Stimulated activated memory B cell treated with anti-CD40 and anti-IgM and Interleukin-4, amounts not matched to agents 10 μg/mL and 1 μg/mL and 100 μg/mL, for 72 hours (primary cell): ENCODE measurements at regions not wholly inside any gene's neighbourhood (a gene's known extent, or its start where the extent isn't known, plus 50 kb on each side); places are given as distances from the start of the nearest gene placed in this dataset.
"Not testable (repeated sequence)": the region's sequence is repeated elsewhere in the genome, so short reads cannot be mapped to it uniquely, and the experiment has no call there.

Experiments
- ATAC-seq: fragments of 150-1000 bp; cut with Tn5 transposase; 2 replicates; pipeline ENCODE4 v1.10.0; 2021
- H3K27ac Mint-ChIP-seq: one replicate; pipeline ENCODE4 v1.8.0; 2022; ENCODE audit warnings: mild to moderate bottlenecking, mixed read lengths
- H3K27me3 Mint-ChIP-seq: one replicate; pipeline ENCODE4 v1.8.0; 2022; ENCODE audit warnings: mixed read lengths
- H3K36me3 Mint-ChIP-seq: one replicate; pipeline ENCODE4 v1.8.0; 2022; ENCODE audit warnings: mixed read lengths
- H3K4me1 Mint-ChIP-seq: one replicate; pipeline ENCODE4 v1.8.0; 2022; ENCODE audit warnings: mixed read lengths
- H3K4me3 Mint-ChIP-seq: one replicate; pipeline ENCODE4 v1.8.0; 2022; ENCODE audit warnings: mild to moderate bottlenecking, moderate library complexity, mixed read lengths
- H3K9me3 Mint-ChIP-seq: one replicate; pipeline ENCODE4 v1.8.0; 2022; ENCODE audit warnings: mixed read lengths

DNA sequence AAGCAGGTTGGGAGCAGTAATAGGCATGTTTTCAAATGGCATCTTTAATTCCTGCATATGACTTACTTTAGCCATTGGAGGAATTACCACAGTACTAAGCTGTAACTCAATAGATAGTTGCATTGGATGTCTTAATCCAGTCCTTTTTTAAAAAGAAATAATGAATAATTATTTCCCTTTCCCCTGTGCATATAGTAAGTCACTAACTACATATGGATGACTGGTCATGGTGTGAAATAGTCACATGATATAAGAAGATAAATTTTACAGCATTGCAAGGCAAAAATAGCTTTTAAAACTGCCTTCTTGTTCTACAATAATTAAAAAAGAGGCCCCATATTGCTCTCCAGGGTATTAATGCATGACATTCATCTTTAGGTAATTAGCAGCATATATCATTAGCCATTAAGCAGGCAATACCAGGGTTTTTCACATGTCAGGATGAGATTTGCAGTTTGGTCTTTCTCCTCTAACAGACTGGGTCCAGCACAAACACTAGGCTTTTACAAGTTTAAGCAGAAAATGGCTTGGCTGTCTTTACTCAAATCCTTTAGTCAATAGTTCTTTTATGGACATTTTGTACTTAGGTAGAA is 606.4 kb upstream of the RORB start:
- Mint-ChIP-seq H3K27ac (no peak overlapping the region), H3K36me3 (no peaks in the 10 kb centered on the region), H3K4me3 (no peak overlapping the region), H3K9me3 (peaks cover 6% of the 10 kb centered on the region), H3K27me3 (no peaks in the 10 kb centered on the region), H3K4me1 (no peaks in the 10 kb centered on the region)
- ATAC-seq: no peak

DNA sequence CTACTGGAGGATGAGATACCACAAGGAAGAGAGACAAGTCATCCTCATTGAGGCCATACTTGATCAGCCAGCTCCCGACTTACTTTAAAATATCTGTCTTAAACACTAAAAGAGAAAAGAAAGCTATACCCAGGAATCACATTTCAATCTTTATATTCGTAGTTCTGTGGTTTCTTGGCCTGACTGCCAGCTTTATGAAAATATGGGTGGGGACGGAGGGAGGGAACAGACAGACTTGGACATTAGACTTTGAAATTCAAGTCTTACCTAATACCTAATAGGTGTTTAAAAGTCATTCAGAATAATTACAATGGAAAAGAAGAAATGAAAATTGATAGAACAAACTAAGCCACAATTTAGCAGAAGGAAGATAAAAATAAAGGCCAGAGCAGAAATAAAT is 604.8 kb upstream of the RORB start:
- no peak for ATAC-seq
- Mint-ChIP-seq H3K4me3 (no peak overlapping the region), H3K27ac (no peak overlapping the region), H3K4me1 (no peaks in the 10 kb centered on the region), H3K9me3 (peaks cover 11% of the 10 kb centered on the region), H3K27me3 (no peaks in the 10 kb centered on the region), H3K36me3 (no peaks in the 10 kb centered on the region)

DNA sequence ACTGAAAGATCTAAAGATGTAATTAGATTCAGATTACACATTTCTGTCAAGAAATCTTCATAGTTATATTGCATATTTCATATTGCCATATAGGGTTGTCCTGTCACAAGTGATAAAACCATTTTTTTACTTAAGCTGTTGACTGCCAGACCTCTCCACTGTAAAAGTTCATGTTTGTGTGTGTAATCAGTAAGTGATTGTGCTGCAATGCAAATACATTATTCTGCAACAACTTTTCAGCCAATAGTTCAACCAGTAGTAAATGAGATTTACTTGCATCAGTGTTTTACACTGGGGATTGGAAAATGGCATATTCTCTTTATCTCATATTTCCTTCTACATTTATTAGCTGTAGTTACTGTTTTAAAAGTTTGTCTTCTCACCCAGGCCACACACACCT is 603.9 kb upstream of the RORB start:
- Mint-ChIP-seq H3K27me3 (no peaks in the 10 kb centered on the region), H3K9me3 (peaks cover 13% of the 10 kb centered on the region), H3K4me3 (no peak overlapping the region), H3K27ac (no peak overlapping the region), H3K4me1 (no peaks in the 10 kb centered on the region), H3K36me3 (no peaks in the 10 kb centered on the region)
- ATAC-seq: no peak

DNA sequence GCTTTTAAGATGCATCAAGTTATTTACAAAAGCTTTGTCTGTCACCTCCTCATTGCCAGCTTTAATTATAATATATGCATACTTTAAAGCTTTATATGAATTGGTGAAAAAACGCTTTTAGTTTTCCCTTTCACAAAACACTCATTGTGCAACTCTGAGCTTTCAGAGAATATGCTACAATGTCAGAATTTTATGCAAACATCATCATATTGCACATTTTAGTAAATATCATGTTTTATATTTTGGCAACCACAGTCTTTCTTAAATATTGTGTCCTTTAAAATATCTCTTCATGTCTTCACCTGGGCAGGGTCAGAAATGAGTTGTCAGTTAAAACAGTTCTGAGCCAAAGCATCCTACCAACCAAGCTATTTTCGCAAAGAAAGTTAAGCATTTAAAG is 601.1 kb upstream of the RORB start:
- H3K27me3 Mint-ChIP-seq: no peaks in the 10 kb centered on the region
- no peak for ATAC-seq
- no peaks in the 10 kb centered on the region for H3K4me1 Mint-ChIP-seq
- no peak overlapping the region for H3K4me3 Mint-ChIP-seq
- no peak overlapping the region for H3K27ac Mint-ChIP-seq
- no peaks in the 10 kb centered on the region for H3K36me3 Mint-ChIP-seq
- peaks cover 13% of the 10 kb centered on the region for H3K9me3 Mint-ChIP-seq

- no peaks in the 10 kb centered on the region for H3K4me1 Mint-ChIP-seq
- H3K9me3 Mint-ChIP-seq: peaks cover under 1% of the 10 kb centered on the region
- no peaks in the 10 kb centered on the region for H3K36me3 Mint-ChIP-seq
- H3K27me3 Mint-ChIP-seq: no peaks in the 10 kb centered on the region
- H3K4me3 Mint-ChIP-seq: no peak overlapping the region
- no peak overlapping the region for H3K27ac Mint-ChIP-seq
- ATAC-seq: no peak
Measured at GRCh38 chr9:73906671-73907070, 590.5 kb upstream of the RORB start.

DNA sequence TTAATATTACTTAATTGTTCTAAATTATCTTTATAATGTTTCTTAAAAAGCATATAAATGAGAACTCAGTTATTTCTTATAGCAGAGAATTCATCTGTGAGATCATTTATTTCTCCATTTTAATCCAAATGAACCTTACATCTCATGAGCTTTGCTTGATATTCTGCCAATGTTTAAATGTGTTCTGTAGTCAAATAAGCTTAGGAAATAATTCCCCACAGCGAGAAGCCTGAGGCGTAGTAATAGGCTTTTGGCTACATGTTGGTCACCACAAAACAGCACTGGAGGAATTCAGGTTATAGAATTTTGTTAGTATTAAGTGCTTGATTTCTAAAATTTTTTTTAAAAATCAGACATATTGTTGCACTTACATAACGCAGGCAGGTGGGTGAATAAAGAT is 585.3 kb upstream of the RORB start:
- Mint-ChIP-seq H3K27me3 (no peaks in the 10 kb centered on the region), H3K27ac (no peak overlapping the region), H3K4me1 (no peaks in the 10 kb centered on the region), H3K36me3 (no peaks in the 10 kb centered on the region), H3K9me3 (no peaks in the 10 kb centered on the region), H3K4me3 (no peak overlapping the region)
- ATAC-seq: no peak

DNA sequence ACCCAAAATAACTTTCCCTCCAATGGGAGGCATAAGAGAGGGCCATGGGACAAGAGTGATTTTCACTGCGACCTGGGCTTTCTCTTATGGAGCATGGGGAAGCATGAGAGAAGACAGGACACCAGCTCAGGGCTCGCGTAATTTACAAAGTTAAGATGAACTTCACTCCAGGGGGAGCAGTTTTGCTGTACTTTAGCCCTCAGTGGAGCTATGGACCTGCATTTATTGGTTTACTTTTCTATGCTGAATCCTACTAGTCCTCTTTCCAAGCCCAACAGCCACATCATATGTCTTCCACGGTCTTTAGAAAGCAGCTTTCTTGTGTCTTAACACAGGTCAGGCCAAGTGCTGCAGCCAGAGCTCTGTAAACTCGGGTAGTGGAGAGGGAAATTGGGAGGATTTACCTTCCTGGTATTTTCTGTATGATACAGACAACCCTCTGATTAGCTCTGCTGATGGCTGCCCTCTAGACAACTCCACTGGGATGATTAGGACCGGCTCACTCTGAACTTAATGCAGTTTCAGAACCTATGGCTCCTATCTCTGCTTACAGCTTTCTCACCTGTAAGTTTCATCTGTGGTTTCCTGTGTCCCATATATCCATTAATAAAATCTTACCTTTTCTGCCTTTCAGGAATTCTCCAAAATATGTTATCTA is 581.0 kb upstream of the RORB start:
- Mint-ChIP-seq H3K9me3 (no peaks in the 10 kb centered on the region), H3K36me3 (no peaks in the 10 kb centered on the region), H3K27me3 (no peaks in the 10 kb centered on the region), H3K27ac (no peak overlapping the region), H3K4me3 (no peak overlapping the region), H3K4me1 (no peaks in the 10 kb centered on the region)
- ATAC-seq: no peak

DNA sequence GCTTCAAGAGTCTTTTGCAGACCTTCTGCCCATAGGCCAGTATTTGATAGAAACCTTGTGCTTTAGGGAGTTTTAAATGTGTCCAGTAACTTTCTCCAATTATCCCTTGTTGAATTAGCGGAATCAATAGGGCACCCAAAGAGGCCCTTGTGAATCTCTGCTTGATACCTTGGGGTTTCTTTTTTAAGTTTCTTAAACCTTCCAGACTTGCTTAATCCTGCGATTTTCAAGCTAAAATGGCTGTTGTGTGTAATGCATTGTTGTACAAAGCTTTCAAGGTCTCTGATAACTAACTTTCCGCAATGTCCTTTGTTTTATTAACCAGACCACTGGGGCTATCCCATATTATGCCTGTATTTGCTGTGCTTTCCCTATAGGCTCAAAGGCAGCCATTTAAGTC is 577.4 kb upstream of the RORB start:
- Mint-ChIP-seq H3K4me3 (no peak overlapping the region), H3K4me1 (no peaks in the 10 kb centered on the region), H3K36me3 (no peaks in the 10 kb centered on the region), H3K27ac (no peak overlapping the region), H3K27me3 (no peaks in the 10 kb centered on the region), H3K9me3 (no peaks in the 10 kb centered on the region)
- no peak for ATAC-seq

DNA sequence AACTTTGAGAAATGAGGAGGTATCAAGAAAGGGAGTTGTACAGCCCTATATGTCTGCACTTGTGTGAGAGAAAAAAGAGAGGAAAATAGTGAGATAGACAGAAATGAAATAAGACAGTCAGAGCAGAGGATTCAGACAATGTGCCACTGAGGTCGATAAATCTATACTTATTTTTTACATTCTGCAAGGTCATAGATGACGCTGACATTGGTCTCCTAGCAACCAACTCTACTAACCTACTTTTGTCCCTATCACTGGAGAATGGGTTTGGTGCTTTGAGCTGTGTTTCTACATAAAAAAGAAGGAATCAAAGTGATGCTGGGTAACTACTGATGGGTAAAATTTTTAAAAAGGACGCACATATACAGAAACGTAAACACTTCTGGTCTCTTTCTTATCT is 573.3 kb upstream of the RORB start:
- Mint-ChIP-seq H3K27ac (no peak overlapping the region), H3K36me3 (no peaks in the 10 kb centered on the region), H3K4me3 (no peak overlapping the region), H3K4me1 (no peaks in the 10 kb centered on the region), H3K27me3 (no peaks in the 10 kb centered on the region), H3K9me3 (no peaks in the 10 kb centered on the region)
- no peak for ATAC-seq

GRCh38 chr9:73951147-73951546 is 546.0 kb upstream of the RORB start:
- Mint-ChIP-seq H3K4me3 (no peak overlapping the region), H3K27me3 (no peaks in the 10 kb centered on the region), H3K9me3 (peaks cover 3% of the 10 kb centered on the region), H3K27ac (no peak overlapping the region), H3K4me1 (no peaks in the 10 kb centered on the region), H3K36me3 (no peaks in the 10 kb centered on the region)
- no peak for ATAC-seq

GRCh38 chr9:73962792-73963191 is 534.3 kb upstream of the RORB start:
- Mint-ChIP-seq H3K27ac (no peak overlapping the region), H3K9me3 (no peaks in the 10 kb centered on the region), H3K4me1 (no peaks in the 10 kb centered on the region), H3K27me3 (no peaks in the 10 kb centered on the region), H3K4me3 (no peak overlapping the region), H3K36me3 (no peaks in the 10 kb centered on the region)
- ATAC-seq: no peak

- ATAC-seq: no peak
- no peak overlapping the region for H3K27ac Mint-ChIP-seq
- H3K4me1 Mint-ChIP-seq: no peaks in the 10 kb centered on the region
- peaks cover 4% of the 10 kb centered on the region for H3K9me3 Mint-ChIP-seq
- H3K4me3 Mint-ChIP-seq: no peak overlapping the region
- no peaks in the 10 kb centered on the region for H3K27me3 Mint-ChIP-seq
- H3K36me3 Mint-ChIP-seq: no peaks in the 10 kb centered on the region
Measured at GRCh38 chr9:73969936-73970335, 527.2 kb upstream of the RORB start.

GRCh38 chr9:73976424-73976823 is 520.7 kb upstream of the RORB start:
- H3K27ac Mint-ChIP-seq, ATAC-seq, H3K27me3 Mint-ChIP-seq, H3K4me1 Mint-ChIP-seq, H3K36me3 Mint-ChIP-seq, H3K4me3 Mint-ChIP-seq, H3K9me3 Mint-ChIP-seq: not testable (repeated sequence)

DNA sequence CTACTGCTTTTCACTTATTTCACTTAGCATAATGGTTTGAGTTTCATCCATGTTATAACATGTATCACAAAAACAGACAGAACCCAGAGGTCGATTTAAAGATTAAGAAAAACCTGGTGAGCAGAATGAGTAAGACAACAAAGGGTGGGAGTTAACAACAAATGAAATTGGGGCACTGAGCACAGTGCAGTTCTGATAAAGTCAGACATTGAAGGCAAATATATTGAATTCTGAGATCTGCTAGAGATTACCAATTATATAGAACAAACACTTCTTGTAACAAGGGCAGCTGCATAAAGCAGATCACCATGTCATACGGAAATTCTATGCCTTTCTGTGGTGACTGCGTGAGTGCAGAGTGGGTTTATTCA is 517.3 kb upstream of the RORB start:
- H3K36me3 Mint-ChIP-seq: no peaks in the 10 kb centered on the region
- no peak for ATAC-seq
- H3K27me3 Mint-ChIP-seq: no peaks in the 10 kb centered on the region
- no peak overlapping the region for H3K4me3 Mint-ChIP-seq
- no peaks in the 10 kb centered on the region for H3K9me3 Mint-ChIP-seq
- no peak overlapping the region for H3K27ac Mint-ChIP-seq
- H3K4me1 Mint-ChIP-seq: no peaks in the 10 kb centered on the region

DNA sequence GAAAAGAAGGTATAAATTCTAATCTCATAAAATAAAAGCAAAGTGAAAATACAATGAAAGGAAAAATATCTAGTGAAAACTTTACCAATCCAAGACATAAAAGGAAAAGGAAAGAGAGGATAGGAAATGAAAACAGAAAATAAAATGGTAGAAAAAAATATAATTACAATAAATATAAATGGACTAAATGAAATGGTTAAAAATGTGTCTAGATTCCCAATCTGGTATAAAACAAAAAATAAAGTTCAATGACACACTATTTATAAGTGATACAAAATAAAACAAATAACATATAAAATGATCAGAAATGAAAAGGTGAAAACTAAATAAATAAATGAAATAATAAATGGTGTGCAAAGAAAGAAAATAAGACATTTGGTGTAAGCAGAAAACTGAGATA is 516.4 kb upstream of the RORB start:
- no peak overlapping the region for H3K27ac Mint-ChIP-seq
- no peak overlapping the region for H3K4me3 Mint-ChIP-seq
- H3K27me3 Mint-ChIP-seq: no peaks in the 10 kb centered on the region
- H3K9me3 Mint-ChIP-seq: no peaks in the 10 kb centered on the region
- no peak for ATAC-seq
- H3K4me1 Mint-ChIP-seq: no peaks in the 10 kb centered on the region
- H3K36me3 Mint-ChIP-seq: no peaks in the 10 kb centered on the region

- H3K36me3 Mint-ChIP-seq: no peaks in the 10 kb centered on the region
Measured at GRCh38 chr9:73981405-73981804, 515.7 kb upstream of the RORB start.

GRCh38 chr9:73995836-73996235 is 501.3 kb upstream of the RORB start:
- Mint-ChIP-seq H3K36me3 (no peaks in the 10 kb centered on the region), H3K4me1 (no peaks in the 10 kb centered on the region), H3K9me3 (peaks cover 11% of the 10 kb centered on the region), H3K27ac (no peak overlapping the region), H3K27me3 (no peaks in the 10 kb centered on the region), H3K4me3 (no peak overlapping the region)
- no peak for ATAC-seq

More at GRCh38 chr9:73981405-73981804, 515.7 kb upstream of the RORB start:
- H3K27ac Mint-ChIP-seq: no peak overlapping the region
- no peaks in the 10 kb centered on the region for H3K27me3 Mint-ChIP-seq
- ATAC-seq: no peak
- no peak overlapping the region for H3K4me3 Mint-ChIP-seq
- no peaks in the 10 kb centered on the region for H3K9me3 Mint-ChIP-seq
- no peaks in the 10 kb centered on the region for H3K4me1 Mint-ChIP-seq
